BLaER1 (cell line): ENCODE measurements at regions not wholly inside any gene's neighbourhood (a gene's known extent, or its start where the extent isn't known, plus 50 kb on each side); places are given as distances from the start of the nearest gene placed in this dataset.

Experiments used
- H3K27ac ChIP-seq: shearing (Covaris generic); formaldehyde crosslinking; 2 replicates; pipeline ENCODE4 v1.8.1; 2022
- H3K27me3 ChIP-seq: shearing (Covaris generic); formaldehyde crosslinking; 2 replicates; pipeline ENCODE4 v1.8.1; 2022
- H3K36me3 ChIP-seq: shearing (Covaris generic); formaldehyde crosslinking; 2 replicates; pipeline ENCODE4 v1.8.1; 2022
- H3K4me1 ChIP-seq: shearing (Covaris generic); formaldehyde crosslinking; 2 replicates; pipeline ENCODE4 v1.8.1; 2022
- H3K4me2 ChIP-seq: shearing (Covaris generic); formaldehyde crosslinking; 2 replicates; pipeline ENCODE4 v1.8.1; 2022
- H3K4me3 ChIP-seq: shearing (Covaris generic); formaldehyde crosslinking; 2 replicates; pipeline ENCODE4 v1.8.1; 2022
- H3K9ac ChIP-seq: shearing (Covaris generic); formaldehyde crosslinking; 2 replicates; pipeline ENCODE4 v1.8.1; 2022
- H3K9me3 ChIP-seq: shearing (Covaris generic); formaldehyde crosslinking; 2 replicates; pipeline ENCODE4 v1.8.1; 2022
- H4K20me1 ChIP-seq: shearing (Covaris generic); formaldehyde crosslinking; 2 replicates; pipeline ENCODE4 v1.8.1; 2022
- Cebpa-rat ChIP-seq: shearing (Covaris generic); IDR thresholded peaks from 2 replicates; pipeline ENCODE4 v1.8.1; 2022

GRCh38 chr11:116412118-116412889 is 360.5 kb downstream of the BUD13 start:
- Histone ChIP-seq H3K9ac (no peak overlapping the region), H3K4me1 (no peaks in the 10 kb centered on the region), H3K27me3 (no peaks in the 10 kb centered on the region), H3K27ac (no peak overlapping the region), H3K36me3 (no peaks in the 10 kb centered on the region), H3K4me3 (no peak overlapping the region), H3K9me3 (no peaks in the 10 kb centered on the region), H4K20me1 (no peaks in the 10 kb centered on the region), H3K4me2 (no peak overlapping the region)
- no peak for TF ChIP-seq Cebpa-rat

- Histone ChIP-seq H3K4me3 (no peak overlapping the region), H3K4me1 (no peaks in the 10 kb centered on the region), H3K9ac (no peak overlapping the region), H3K27ac (no peak overlapping the region), H3K27me3 (no peaks in the 10 kb centered on the region), H3K4me2 (no peak overlapping the region), H3K9me3 (no peaks in the 10 kb centered on the region), H3K36me3 (no peaks in the 10 kb centered on the region), H4K20me1 (no peaks in the 10 kb centered on the region)
- TF ChIP-seq Cebpa-rat: no peak
Observed at GRCh38 chr11:116409238-116409637, 363.5 kb downstream of the BUD13 start.

DNA sequence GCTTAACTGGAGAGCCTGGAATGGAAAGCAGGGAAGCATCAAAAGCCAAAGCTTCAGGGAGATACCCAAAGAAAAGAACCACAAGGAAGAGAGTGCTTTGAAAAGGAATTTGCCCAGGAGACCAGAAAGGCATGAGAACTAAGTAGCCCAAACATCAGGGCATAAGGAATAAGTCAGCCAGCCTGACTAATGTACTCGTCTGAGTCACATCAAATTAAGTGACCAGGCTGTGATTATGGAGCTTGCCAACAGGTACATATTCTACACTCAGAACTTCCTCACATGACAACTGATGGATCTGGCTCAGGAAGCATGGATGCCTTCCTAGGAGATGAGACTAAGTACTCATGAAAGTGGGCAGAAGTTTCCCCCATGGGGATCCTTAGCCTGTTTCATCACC is 366.7 kb downstream of the BUD13 start:
- H3K9ac ChIP-seq: no peak overlapping the region
- H3K27ac ChIP-seq: no peak overlapping the region
- H3K4me2 ChIP-seq: no peak overlapping the region
- no peaks in the 10 kb centered on the region for H4K20me1 ChIP-seq
- H3K36me3 ChIP-seq: no peaks in the 10 kb centered on the region
- no peak for TF ChIP-seq Cebpa-rat
- no peaks in the 10 kb centered on the region for H3K9me3 ChIP-seq
- no peaks in the 10 kb centered on the region for H3K4me1 ChIP-seq
- H3K4me3 ChIP-seq: no peak overlapping the region
- no peaks in the 10 kb centered on the region for H3K27me3 ChIP-seq

DNA sequence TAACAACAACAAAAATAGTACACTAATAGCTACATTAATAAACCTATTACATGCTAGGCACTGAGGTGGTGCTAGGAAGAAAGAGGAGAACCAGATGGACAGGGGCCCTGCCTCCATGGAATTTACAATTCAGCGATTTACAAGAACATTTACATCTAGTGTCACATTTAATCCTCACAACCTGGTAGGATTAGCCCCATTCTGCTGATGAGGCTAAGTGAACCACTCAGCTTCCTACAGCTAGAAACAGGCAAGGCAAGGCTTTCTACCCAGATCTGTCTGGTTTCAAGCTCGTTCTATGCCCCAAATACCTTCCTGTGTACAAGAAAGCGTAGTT is 368.4 kb downstream of the BUD13 start:
- no peak overlapping the region for H3K4me3 ChIP-seq
- no peak overlapping the region for H3K9ac ChIP-seq
- H3K36me3 ChIP-seq: no peaks in the 10 kb centered on the region
- no peaks in the 10 kb centered on the region for H3K4me1 ChIP-seq
- no peak overlapping the region for H3K27ac ChIP-seq
- H3K9me3 ChIP-seq: no peaks in the 10 kb centered on the region
- H3K4me2 ChIP-seq: no peak overlapping the region
- no peaks in the 10 kb centered on the region for H4K20me1 ChIP-seq
- TF ChIP-seq Cebpa-rat: no peak
- H3K27me3 ChIP-seq: no peaks in the 10 kb centered on the region

DNA sequence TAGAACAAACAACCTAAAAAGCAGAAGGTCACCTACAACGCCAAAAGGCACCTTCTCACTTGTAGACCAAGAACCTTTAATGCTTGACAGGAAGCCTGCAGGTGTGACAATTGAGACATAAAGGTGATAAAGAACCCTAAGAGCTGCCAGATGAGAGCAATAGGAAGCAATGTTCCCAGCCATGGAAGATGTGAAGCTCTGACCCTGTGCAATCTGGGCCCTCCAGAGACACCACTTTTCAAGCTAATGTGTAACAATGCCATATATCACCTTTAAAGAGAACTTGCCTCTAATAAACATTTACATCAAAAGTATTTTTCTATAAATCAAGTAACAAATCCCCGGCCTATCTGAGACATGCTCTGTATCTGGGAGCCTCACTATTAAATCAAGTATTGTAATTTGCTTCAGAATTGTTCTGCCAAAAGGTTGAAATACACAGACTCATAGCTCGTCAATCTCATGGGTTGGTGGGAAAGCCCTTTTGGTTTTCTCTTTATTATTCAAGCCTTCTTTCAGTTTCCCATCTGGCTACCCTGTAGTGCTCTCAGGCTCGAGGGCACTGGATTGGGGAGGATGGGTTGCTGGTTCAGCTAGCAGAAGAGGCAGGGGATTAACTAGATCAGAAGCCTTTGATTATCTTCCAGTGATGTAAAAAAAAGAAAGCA is 368.9 kb downstream of the BUD13 start:
- Histone ChIP-seq H3K4me1 (no peaks in the 10 kb centered on the region), H3K27me3 (no peaks in the 10 kb centered on the region), H3K9ac (no peak overlapping the region), H3K27ac (no peak overlapping the region), H3K4me3 (no peak overlapping the region), H3K36me3 (no peaks in the 10 kb centered on the region), H3K4me2 (no peak overlapping the region), H4K20me1 (no peaks in the 10 kb centered on the region), H3K9me3 (no peaks in the 10 kb centered on the region)
- no peak for TF ChIP-seq Cebpa-rat

DNA sequence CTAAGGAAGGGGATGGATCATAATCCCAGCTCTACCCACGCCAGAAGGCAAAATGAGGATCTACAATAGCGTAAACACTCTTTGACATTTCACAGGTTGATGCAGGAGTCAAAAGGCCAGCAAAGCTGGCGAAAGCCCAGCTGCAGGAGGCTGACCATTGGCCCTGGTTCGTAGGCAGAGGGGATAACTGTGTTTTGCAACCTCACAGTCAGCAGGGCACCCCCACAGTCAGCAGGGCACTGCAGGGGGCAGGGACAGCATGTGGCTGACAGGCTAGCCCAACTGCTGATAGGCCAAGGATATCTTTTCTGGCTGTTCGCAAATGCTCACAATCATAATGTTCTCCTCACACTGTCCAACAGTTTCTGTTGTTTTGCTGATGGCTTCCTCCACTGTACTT is 372.7 kb downstream of the BUD13 start:
- Histone ChIP-seq H3K36me3 (no peaks in the 10 kb centered on the region), H3K4me2 (no peak overlapping the region)
- TF ChIP-seq Cebpa-rat: no peak

GRCh38 chr11:116397602-116398084 is 375.1 kb downstream of the BUD13 start:
- no peak overlapping the region for H3K9ac ChIP-seq
- no peaks in the 10 kb centered on the region for H3K4me1 ChIP-seq
- H3K36me3 ChIP-seq: no peaks in the 10 kb centered on the region
- no peak overlapping the region for H3K27ac ChIP-seq
- 0 out of 2 replicates have a peak, but pooled peaks cover 6% of the 10 kb centered on the region for H3K9me3 ChIP-seq
- TF ChIP-seq Cebpa-rat: no peak
- no peak overlapping the region for H3K4me2 ChIP-seq
- H3K4me3 ChIP-seq: no peak overlapping the region
- H3K27me3 ChIP-seq: no peaks in the 10 kb centered on the region
- H4K20me1 ChIP-seq: no peaks in the 10 kb centered on the region

More for the DNA sequence above, 372.7 kb downstream of the BUD13 start:
- no peaks in the 10 kb centered on the region for H3K4me1 ChIP-seq
- H3K27me3 ChIP-seq: no peaks in the 10 kb centered on the region
- no peaks in the 10 kb centered on the region for H4K20me1 ChIP-seq
- no peaks in the 10 kb centered on the region for H3K9me3 ChIP-seq
- H3K9ac ChIP-seq: no peak overlapping the region
- H3K4me3 ChIP-seq: no peak overlapping the region
- no peak overlapping the region for H3K27ac ChIP-seq

GRCh38 chr11:116396331-116396730 is 376.5 kb downstream of the BUD13 start:
- Histone ChIP-seq H3K4me2 (no peak overlapping the region), H3K27ac (no peak overlapping the region), H4K20me1 (no peaks in the 10 kb centered on the region), H3K36me3 (no peaks in the 10 kb centered on the region), H3K9ac (no peak overlapping the region), H3K4me1 (no peaks in the 10 kb centered on the region), H3K4me3 (no peak overlapping the region), H3K27me3 (no peaks in the 10 kb centered on the region), H3K9me3 (0 out of 2 replicates have a peak, but pooled peaks cover 6% of the 10 kb centered on the region)
- TF ChIP-seq Cebpa-rat: no peak

DNA sequence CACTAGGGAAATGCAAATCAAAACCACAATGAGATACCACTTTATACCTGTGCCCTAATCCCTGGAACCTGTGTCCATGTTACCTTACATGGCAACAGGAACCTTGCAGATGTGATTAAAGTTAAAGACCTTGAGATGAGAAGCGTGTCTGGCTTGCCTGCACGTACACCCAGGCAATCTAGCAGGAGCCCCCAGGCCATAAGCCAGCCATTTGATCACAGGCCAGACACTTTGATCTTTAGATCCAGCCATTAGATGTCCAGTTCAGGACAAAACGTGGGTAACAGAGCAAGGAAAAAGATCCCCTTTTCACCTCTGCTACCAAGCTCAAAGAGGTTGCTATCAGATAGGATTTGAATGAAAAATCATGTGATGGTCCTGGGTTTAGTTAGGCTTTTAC is 378.8 kb downstream of the BUD13 start:
- no peak overlapping the region for H3K27ac ChIP-seq
- TF ChIP-seq Cebpa-rat: no peak
- 0 out of 2 replicates have a peak, but pooled peaks cover 6% of the 10 kb centered on the region for H3K9me3 ChIP-seq
- no peaks in the 10 kb centered on the region for H3K4me1 ChIP-seq
- no peaks in the 10 kb centered on the region for H3K27me3 ChIP-seq
- H3K9ac ChIP-seq: no peak overlapping the region
- no peak overlapping the region for H3K4me2 ChIP-seq
- no peak overlapping the region for H3K4me3 ChIP-seq
- no peaks in the 10 kb centered on the region for H4K20me1 ChIP-seq
- H3K36me3 ChIP-seq: no peaks in the 10 kb centered on the region

DNA sequence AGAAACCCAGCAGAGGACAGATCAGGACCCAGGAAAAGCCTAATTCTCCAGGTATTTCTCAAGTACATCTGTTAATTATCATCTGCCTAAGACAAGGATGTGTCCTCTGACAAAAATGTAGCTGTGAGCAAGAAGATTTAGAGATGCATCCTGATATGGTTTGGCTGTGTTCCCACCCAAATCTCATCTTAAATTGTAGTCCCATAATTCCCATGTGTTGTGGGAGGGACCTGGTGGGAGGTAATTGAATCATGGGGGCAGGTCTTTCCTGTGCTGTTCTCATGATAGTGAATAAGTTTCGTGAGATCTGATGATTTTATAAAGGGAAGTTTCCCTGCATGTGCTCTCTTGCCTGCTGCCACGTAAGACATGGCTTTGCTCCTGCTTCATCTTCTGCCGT is 381.8 kb downstream of the BUD13 start:
- Histone ChIP-seq H3K4me2 (no peak overlapping the region), H3K36me3 (no peaks in the 10 kb centered on the region), H3K4me1 (no peaks in the 10 kb centered on the region), H3K4me3 (no peak overlapping the region), H3K27ac (no peak overlapping the region), H3K27me3 (no peaks in the 10 kb centered on the region), H3K9ac (no peak overlapping the region), H3K9me3 (0 out of 2 replicates have a peak, but pooled peaks cover 6% of the 10 kb centered on the region), H4K20me1 (no peaks in the 10 kb centered on the region)
- no peak for TF ChIP-seq Cebpa-rat
